Breast epithelium (tissue), 3 donors: ENCODE measurements at regions not wholly inside any gene's neighbourhood (a gene's known extent, or its start where the extent isn't known, plus 50 kb on each side); places are given as distances from the start of the nearest gene placed in this dataset.

Source experiments
- CTCF ChIP-seq, 3 donors: fragments of 450-650 bp; IDR thresholded peaks; one replicate each; pipeline ENCODE4 v1.5.1; 2016 to 2017; ENCODE audit warnings: antibody characterized with exemption in 3 of 3, mild to moderate bottlenecking in 3 of 3, moderate library complexity in 3 of 3
- POLR2AphosphoS5 ChIP-seq, 3 donors: sonication (generic); formaldehyde crosslinking; IDR thresholded peaks; one replicate each; pipeline ENCODE4 v1.6.1; 2017; ENCODE audit warnings: antibody characterized with exemption in 3 of 3

DNA sequence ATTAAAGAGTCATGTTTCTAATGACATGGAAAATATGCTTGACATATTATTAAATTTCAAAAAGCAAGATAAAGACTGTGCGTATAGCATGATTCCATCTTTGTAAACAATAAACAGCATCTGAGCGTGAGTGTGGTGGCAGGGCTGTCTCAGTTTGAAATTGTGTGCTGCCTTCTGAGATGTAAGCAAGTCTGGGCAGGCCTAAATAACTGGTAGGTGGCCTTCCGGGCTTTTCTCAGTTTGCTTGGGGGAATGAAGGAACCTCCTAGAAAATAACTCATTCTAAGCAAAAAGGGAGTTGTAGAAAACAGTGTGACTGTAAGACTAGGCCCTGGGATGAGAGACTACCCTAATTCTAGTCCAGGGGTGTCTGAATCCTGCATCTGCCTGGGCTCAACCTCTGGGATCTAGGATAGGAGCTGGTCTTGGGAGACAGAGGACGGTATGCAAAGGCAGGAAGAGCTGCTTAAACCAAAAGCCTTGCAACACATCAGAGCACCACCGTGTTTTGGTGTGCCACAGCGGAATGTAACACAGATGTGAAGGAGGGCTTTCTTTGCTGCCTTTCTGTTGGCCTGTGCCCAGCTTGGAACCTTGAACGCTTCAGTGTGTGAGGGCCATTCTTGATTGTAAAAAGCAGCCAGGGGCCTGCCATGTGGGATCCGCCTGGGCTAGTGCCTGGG lies 63.5 kb upstream of the L3MBTL3 start:
- TF ChIP-seq POLR2AphosphoS5 (IDR thresholded peaks at IDR 0.05) (no peak), CTCF (IDR thresholded peaks at IDR 0.05) (no peak)
